Fibroblast of lung (primary cell): ENCODE measurements at regions not wholly inside any gene's neighbourhood (a gene's known extent, or its start where the extent isn't known, plus 50 kb on each side); places are given as distances from the start of the nearest gene placed in this dataset.
"Not testable (repeated sequence)": the region's sequence is repeated elsewhere in the genome, so short reads cannot be mapped to it uniquely, and the experiment has no call there.

Experiments
- DNase-seq, 2 donors: peaks; one replicate each; pipeline versions ENCODE4 v3.0.0 to v3.0.0-alpha.2; 2010; ENCODE audit warnings: low read depth in 2 of 2
- H2AFZ ChIP-seq: 2 replicates; pipeline ENCODE4 v1.5.1; 2012; ENCODE audit warnings: low read length, control low read depth, inconsistent platforms
- H3K27ac ChIP-seq: 2 replicates; pipeline ENCODE4 v1.5.1; 2011; ENCODE audit warnings: low read length, control low read depth; ENCODE audit not compliant: insufficient read depth
- H3K27me3 ChIP-seq: 2 replicates; pipeline ENCODE4 v1.5.1; 2011; ENCODE audit warnings: mild to moderate bottlenecking, low read length; ENCODE audit not compliant: control insufficient read depth, insufficient read depth
- H3K36me3 ChIP-seq: 2 replicates; pipeline ENCODE4 v1.5.1; 2011; ENCODE audit warnings: low read length; ENCODE audit not compliant: control insufficient read depth, insufficient read depth
- H3K4me1 ChIP-seq: 2 replicates; pipeline ENCODE4 v1.5.1; 2011; ENCODE audit warnings: low read length; ENCODE audit not compliant: control insufficient read depth, insufficient read depth; ENCODE audit errors: extremely low read depth
- H3K4me2 ChIP-seq: 2 replicates; pipeline ENCODE4 v1.5.1; 2011; ENCODE audit warnings: low read length, control low read depth; ENCODE audit not compliant: insufficient read depth; ENCODE audit errors: extremely low read depth
- H3K4me3 ChIP-seq, 4 experiments: fragments of 200-600 bp in 1 of 4; sonication (generic) in 1 of 4; replicated peaks in 1 of 4; 2 replicates each; pipeline ENCODE4 v1.5.1; 2011 to 2016; ENCODE audit warnings: low read length in 4 of 4, low read depth in 3 of 4, mild to moderate bottlenecking in 3 of 4, control low read depth in 2 of 4, inconsistent platforms in 1 of 4, mixed read lengths in 1 of 4; ENCODE audit not compliant: insufficient read depth in 1 of 4; ENCODE audit errors: control extremely low read depth in 1 of 4
- H3K79me2 ChIP-seq: 2 replicates; pipeline ENCODE4 v1.5.1; 2012; ENCODE audit warnings: mild to moderate bottlenecking, low read length, inconsistent platforms; ENCODE audit not compliant: control insufficient read depth, insufficient read depth
- H3K9ac ChIP-seq: 2 replicates; pipeline ENCODE4 v1.5.1; 2011; ENCODE audit warnings: mild to moderate bottlenecking, low read length, control low read depth; ENCODE audit not compliant: insufficient read depth
- H3K9me3 ChIP-seq: 2 replicates; pipeline ENCODE4 v1.5.1; 2012; ENCODE audit warnings: low read depth, low read length; ENCODE audit not compliant: control insufficient read depth, insufficient read depth
- H4K20me1 ChIP-seq: 2 replicates; pipeline ENCODE4 v1.5.1; 2011; ENCODE audit warnings: low read length; ENCODE audit not compliant: control insufficient read depth, insufficient read depth; ENCODE audit errors: extremely low read depth
- CTCF ChIP-seq, 2 donors: IDR thresholded peaks in 1 of 2; conservative IDR thresholded peaks in 1 of 2; 1 replicate in 1 of 2; 2 replicates in 1 of 2; pipeline ENCODE4 v1.5.1; 2011 to 2012; ENCODE audit warnings: low read length in 2 of 2, control low read depth in 1 of 2, inconsistent platforms in 1 of 2, low read depth in 1 of 2, mild to moderate bottlenecking in 1 of 2
- EZH2 ChIP-seq: IDR thresholded peaks from 2 replicates; pipeline ENCODE4 v1.5.1; 2012; ENCODE audit warnings: low read length, control low read depth, mild to moderate bottlenecking; ENCODE audit errors: missing control alignments

GRCh38 chr18:5704847-5705246 lies 161.1 kb upstream of the EPB41L3 start:
- no peak for DNase-seq
- no peak overlapping the region for H3K27ac ChIP-seq
- H3K4me2 ChIP-seq, result no peak overlapping the region

DNA sequence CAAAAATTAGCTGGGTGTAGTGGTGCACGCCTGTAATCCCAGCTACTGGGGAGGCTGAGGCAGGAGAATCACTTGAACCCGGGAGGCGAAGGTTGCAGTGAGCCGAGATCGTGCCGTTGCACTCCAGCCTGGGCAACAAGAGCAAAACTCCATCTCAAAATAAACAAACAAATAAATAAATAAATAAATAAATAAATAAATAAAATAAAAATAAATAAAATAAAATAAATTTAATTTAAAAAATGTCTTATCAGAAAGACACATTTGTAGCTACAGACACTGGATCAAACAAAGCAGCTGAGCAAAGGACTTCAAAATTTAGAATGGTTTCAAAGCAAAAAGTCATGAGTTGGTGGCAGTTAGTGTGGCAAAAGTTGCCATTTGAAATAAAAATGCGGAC lies 158.2 kb upstream of the EPB41L3 start:
- H3K9ac ChIP-seq, H3K36me3 ChIP-seq, H4K20me1 ChIP-seq, H3K4me1 ChIP-seq, H3K9me3 ChIP-seq, H3K27ac ChIP-seq, H3K4me3 ChIP-seq, DNase-seq, H3K79me2 ChIP-seq, H3K27me3 ChIP-seq, H3K4me2 ChIP-seq, H2AFZ ChIP-seq: not testable (repeated sequence)

More at GRCh38 chr18:5704847-5705246, 161.1 kb upstream of the EPB41L3 start:
- TF ChIP-seq CTCF (conservative IDR thresholded peaks at IDR 0.05 in 1 of 2, IDR thresholded peaks at IDR 0.05 in 1 of 2; ENCODE audit: low read depth in 1 of 2, low read length in 2 of 2) (no peak), EZH2 (no peak)
- no peak overlapping the region for H3K4me3 ChIP-seq
- no peak overlapping the region for H3K9ac ChIP-seq
- H3K36me3 ChIP-seq, result no peaks in the 10 kb centered on the region
- H4K20me1 ChIP-seq, result no peaks in the 10 kb centered on the region
- H3K27me3 ChIP-seq, result no peaks in the 10 kb centered on the region
- H3K4me1 ChIP-seq, result no peaks in the 10 kb centered on the region
- H3K9me3 ChIP-seq, result no peaks in the 10 kb centered on the region
- no peak overlapping the region for H2AFZ ChIP-seq
- no peaks in the 10 kb centered on the region for H3K79me2 ChIP-seq

DNA sequence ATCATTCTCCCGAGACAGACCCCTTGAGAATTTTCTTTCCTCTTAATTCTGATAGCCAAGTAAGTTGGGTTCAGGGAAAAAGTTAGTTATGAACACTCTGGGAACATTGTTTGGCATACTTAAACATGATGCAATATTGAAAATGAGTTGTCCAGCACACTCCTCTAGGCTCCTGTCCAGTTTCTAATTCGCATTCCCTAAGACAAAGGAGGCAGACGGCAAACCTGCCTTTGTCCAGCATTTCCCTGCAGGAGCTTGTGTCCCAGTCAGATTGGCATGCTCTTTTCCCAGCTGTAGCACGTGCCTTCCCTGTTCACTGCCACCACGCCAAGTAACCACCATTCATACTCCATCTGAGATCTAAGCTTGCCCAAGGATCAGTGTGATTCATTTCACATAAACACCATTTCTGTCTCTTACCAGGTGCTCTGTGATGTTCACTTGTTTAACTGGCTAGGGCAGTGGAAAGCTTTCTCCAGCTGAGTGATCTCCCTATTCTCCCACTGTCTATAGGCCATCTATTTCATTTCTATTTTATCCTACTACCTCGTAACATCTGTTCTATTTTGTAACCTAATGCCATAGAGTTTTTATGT lies 150.0 kb upstream of the EPB41L3 start:
- Histone ChIP-seq H3K27me3 (no peaks in the 10 kb centered on the region), H3K4me3 (no peak overlapping the region), H3K27ac (no peak overlapping the region), H3K9me3 (no peaks in the 10 kb centered on the region), H3K9ac (no peak overlapping the region), H4K20me1 (no peaks in the 10 kb centered on the region), H3K4me1 (no peaks in the 10 kb centered on the region), H3K4me2 (no peak overlapping the region), H3K36me3 (no peaks in the 10 kb centered on the region), H3K79me2 (no peaks in the 10 kb centered on the region), H2AFZ (no peak overlapping the region)
- TF ChIP-seq CTCF (conservative IDR thresholded peaks at IDR 0.05 in 1 of 2, IDR thresholded peaks at IDR 0.05 in 1 of 2; ENCODE audit: low read depth in 1 of 2, low read length in 2 of 2) (no peak), EZH2 (no peak)
- peak; percentile 1 to 4 for DNase-seq
